OCI-LY1 (cell line): ENCODE measurements at regions not wholly inside any gene's neighbourhood (a gene's known extent, or its start where the extent isn't known, plus 50 kb on each side); places are given as distances from the start of the nearest gene placed in this dataset.

ENCODE experiments used
- CTCF ChIP-seq: fragments of 200-600 bp; sonication (generic), shearing (Covaris generic); IDR thresholded peaks from 2 replicates; pipeline ENCODE4 v1.5.1; 2017; ENCODE audit warnings: mild to moderate bottlenecking, antibody characterized with exemption, low read length, moderate library complexity, mixed read lengths
- EZH2 ChIP-seq: fragments of 200-600 bp; sonication (generic), shearing (Covaris generic); IDR thresholded peaks from 2 replicates; pipeline ENCODE4 v1.8.0; 2017; ENCODE audit warnings: borderline replicate concordance, mixed run types, mild to moderate bottlenecking, antibody characterized with exemption, low read length, moderate library complexity, mixed read lengths

GRCh38 chr5:3518051-3518450, 77.6 kb upstream of the IRX1 start:
- TF ChIP-seq CTCF (no peak), EZH2 (no peak)
